Spleen (tissue), 11 donors: ENCODE measurements at regions not wholly inside any gene's neighbourhood (a gene's known extent, or its start where the extent isn't known, plus 50 kb on each side); places are given as distances from the start of the nearest gene placed in this dataset.

ENCODE experiments used
- DNase-seq: peaks from one replicate; pipeline ENCODE4 v3.0.0-alpha.2; 2020
- H3K27ac ChIP-seq, 8 donors: fragments of 200-600 bp; sonication (generic) in 7 of 8; 1 replicate in 4 of 8; 2 replicates in 4 of 8; pipeline versions ENCODE4 v1.5.0 to v1.8.0; 2016 to 2021; ENCODE audit warnings: inconsistent platforms in 4 of 8, mild to moderate bottlenecking in 4 of 8, moderate library complexity in 1 of 8
- H3K27me3 ChIP-seq, 7 donors: fragments of 200-600 bp; sonication (generic) in 6 of 7; replicated peaks in 1 of 7; 1 replicate in 4 of 7; 2 replicates in 3 of 7; pipeline versions ENCODE4 v1.5.0 to v1.8.0; 2016 to 2021; ENCODE audit warnings: inconsistent platforms in 3 of 7, mild to moderate bottlenecking in 1 of 7
- H3K36me3 ChIP-seq, 6 donors: fragments of 200-600 bp; sonication (generic) in 5 of 6; 1 replicate in 4 of 6; 2 replicates in 2 of 6; pipeline versions ENCODE4 v1.5.0 to v1.8.0; 2016 to 2021; ENCODE audit warnings: inconsistent platforms in 2 of 6
- H3K4me1 ChIP-seq, 6 donors: fragments of 200-600 bp; sonication (generic) in 5 of 6; 1 replicate in 3 of 6; 2 replicates in 3 of 6; pipeline versions ENCODE4 v1.5.0 to v1.8.0; 2016 to 2021; ENCODE audit warnings: inconsistent platforms in 3 of 6
- H3K4me3 ChIP-seq, 8 donors: fragments of 200-600 bp; sonication (generic) in 7 of 8; 1 replicate in 4 of 8; 2 replicates in 4 of 8; pipeline versions ENCODE4 v1.5.0 to v1.8.0; 2016 to 2021; ENCODE audit warnings: inconsistent platforms in 4 of 8, mild to moderate bottlenecking in 4 of 8, moderate library complexity in 2 of 8
- H3K9me3 ChIP-seq, 8 donors: fragments of 200-600 bp; sonication (generic) in 7 of 8; 1 replicate in 4 of 8; 2 replicates in 4 of 8; pipeline versions ENCODE4 v1.5.0 to v1.8.0; 2016 to 2021; ENCODE audit warnings: inconsistent platforms in 4 of 8
- POLR2A ChIP-seq, 3 donors: fragments of 450-650 bp; IDR thresholded peaks; one replicate each; pipeline ENCODE4 v1.5.1; 2017; ENCODE audit warnings: antibody characterized with exemption in 3 of 3, mild to moderate bottlenecking in 1 of 3
- POLR2AphosphoS5 ChIP-seq, 3 donors: sonication (generic); formaldehyde crosslinking; IDR thresholded peaks; one replicate each; pipeline ENCODE4 v1.5.1; 2017; ENCODE audit warnings: antibody characterized with exemption in 3 of 3
- WGBS, 5 donors: extraction: QIAGEN DNeasy Blood & Tissue Kit in 3 of 5; methylation state at CpG; one replicate each; pipeline versions ENCODE4 v1.1.5 to v1.1.7; 2013 to 2018; 5-methylcytosine and 5-hydroxymethylcytosine counted together
- intact Hi-C: fragments of 100-400 bp; cut with DNase I; formaldehyde crosslinking; loops from one replicate; pipeline ENCODE4 v1.15.0; 2023; ENCODE audit warnings: low total_unique reads
- TF ChIP-seq, protein P1 (sequence below), 11 experiments: fragments of 200-600 bp in 7 of 11; fragments of 450-650 bp in 4 of 11; sonication (generic) in 4 of 11; IDR thresholded peaks in 8 of 11; conservative IDR thresholded peaks in 3 of 11; 1 replicate in 7 of 11; 2 replicates in 4 of 11; pipeline versions ENCODE4 v1.4.0 to v1.8.0; 2016 to 2021; ENCODE audit warnings: antibody characterized with exemption in 11 of 11, inconsistent platforms in 4 of 11, mild to moderate bottlenecking in 1 of 11
- donor health status: healthy with polysubstance abuse.
- donor health status: DM: no; HTN: no; CAD: no; lungs with moderate emphysema.
- donor health status: DM: no; HTN: no; CAD: no.
- donor health status: Bipolar disorder and iron deficiency.
- donor health status: healthy.
- donor health status: DM: no; HTN: no; CAD: no.
- donor health status: DM: yes; HTN: yes; CAD: no.

- no peaks in the 10 kb centered on the region for H3K36me3 ChIP-seq
- no peaks in the 10 kb centered on the region for H3K4me1 ChIP-seq
- 75 to 92% (median 86%) methylated on average over 5 of the region's 5 CpGs for WGBS, 5 donors
- no peak for DNase-seq
- peaks cover 0 to 14% (median 5%) of the 10 kb centered on the region in 8 donors for H3K9me3 ChIP-seq
- TF ChIP-seq, protein P1, sequence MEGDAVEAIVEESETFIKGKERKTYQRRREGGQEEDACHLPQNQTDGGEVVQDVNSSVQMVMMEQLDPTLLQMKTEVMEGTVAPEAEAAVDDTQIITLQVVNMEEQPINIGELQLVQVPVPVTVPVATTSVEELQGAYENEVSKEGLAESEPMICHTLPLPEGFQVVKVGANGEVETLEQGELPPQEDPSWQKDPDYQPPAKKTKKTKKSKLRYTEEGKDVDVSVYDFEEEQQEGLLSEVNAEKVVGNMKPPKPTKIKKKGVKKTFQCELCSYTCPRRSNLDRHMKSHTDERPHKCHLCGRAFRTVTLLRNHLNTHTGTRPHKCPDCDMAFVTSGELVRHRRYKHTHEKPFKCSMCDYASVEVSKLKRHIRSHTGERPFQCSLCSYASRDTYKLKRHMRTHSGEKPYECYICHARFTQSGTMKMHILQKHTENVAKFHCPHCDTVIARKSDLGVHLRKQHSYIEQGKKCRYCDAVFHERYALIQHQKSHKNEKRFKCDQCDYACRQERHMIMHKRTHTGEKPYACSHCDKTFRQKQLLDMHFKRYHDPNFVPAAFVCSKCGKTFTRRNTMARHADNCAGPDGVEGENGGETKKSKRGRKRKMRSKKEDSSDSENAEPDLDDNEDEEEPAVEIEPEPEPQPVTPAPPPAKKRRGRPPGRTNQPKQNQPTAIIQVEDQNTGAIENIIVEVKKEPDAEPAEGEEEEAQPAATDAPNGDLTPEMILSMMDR (IDR thresholded peaks at IDR 0.05 in 8 of 11, conservative IDR thresholded peaks at IDR 0.05 in 3 of 11): no peak
- no peak for TF ChIP-seq POLR2A (IDR thresholded peaks at IDR 0.05)
- no peak for TF ChIP-seq POLR2AphosphoS5 (IDR thresholded peaks at IDR 0.05)
- no peaks in the 10 kb centered on the region for H3K27me3 ChIP-seq
- intact Hi-C loops: no loop called here
- no peak overlapping the region for H3K4me3 ChIP-seq
- no peak overlapping the region for H3K27ac ChIP-seq
These were observed 559.3 kb upstream of the ZFP42 start for GRCh38 chr4:187436251-187436650.

- no peak overlapping the region for H3K27ac ChIP-seq
- intact Hi-C loops: no loop called here
- H3K4me1 ChIP-seq: no peaks in the 10 kb centered on the region
These were observed 551.5 kb upstream of the ZFP42 start for GRCh38 chr4:187444061-187444460.

DNA sequence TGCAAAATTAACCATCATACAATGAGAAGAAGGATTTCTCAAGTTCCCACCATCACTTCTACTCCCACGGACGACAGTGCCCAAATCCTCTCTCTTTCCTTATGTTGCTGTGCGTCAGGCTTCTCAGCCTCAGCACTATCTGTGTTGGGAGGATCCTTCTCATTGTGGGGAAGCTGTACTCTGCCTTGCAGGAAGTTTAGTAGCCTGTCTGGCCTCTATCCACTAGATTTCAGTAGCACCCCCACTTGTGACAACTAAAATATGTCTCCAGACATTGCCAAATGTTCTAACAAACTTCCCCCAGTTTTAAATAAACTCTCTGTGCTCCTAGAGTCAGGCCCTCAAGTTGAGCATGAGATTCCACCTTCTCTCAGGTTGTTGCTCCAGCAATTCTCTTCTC, 545.9 kb upstream of the ZFP42 start:
- 76 to 88% (median 80%) methylated on average over 3 of the region's 3 CpGs for WGBS, 5 donors
- H3K27me3 ChIP-seq: no peaks in the 10 kb centered on the region
- no peak overlapping the region for H3K4me3 ChIP-seq
- H3K27ac ChIP-seq: no peak overlapping the region
- no peaks in the 10 kb centered on the region for H3K9me3 ChIP-seq
- no peak for DNase-seq
- H3K36me3 ChIP-seq: no peaks in the 10 kb centered on the region
- no peaks in the 10 kb centered on the region for H3K4me1 ChIP-seq
- TF ChIP-seq POLR2A (IDR thresholded peaks at IDR 0.05) (no peak), POLR2AphosphoS5 (IDR thresholded peaks at IDR 0.05) (no peak)
- TF ChIP-seq, protein P1 (IDR thresholded peaks at IDR 0.05 in 8 of 11, conservative IDR thresholded peaks at IDR 0.05 in 3 of 11): no peak
- intact Hi-C loops: no loop called here

More at GRCh38 chr4:187444061-187444460, 551.5 kb upstream of the ZFP42 start:
- no peak for DNase-seq
- Histone ChIP-seq H3K9me3 (peaks cover 0 to 7% (median 0%) of the 10 kb centered on the region in 8 donors), H3K27me3 (no peaks in the 10 kb centered on the region), H3K36me3 (no peaks in the 10 kb centered on the region), H3K4me3 (no peak overlapping the region)
- TF ChIP-seq POLR2AphosphoS5 (IDR thresholded peaks at IDR 0.05) (no peak), POLR2A (IDR thresholded peaks at IDR 0.05) (no peak)
- TF ChIP-seq, protein P1 (IDR thresholded peaks at IDR 0.05 in 8 of 11, conservative IDR thresholded peaks at IDR 0.05 in 3 of 11): no peak
- WGBS, 5 donors: 65 to 92% (median 81%) methylated on average over 3 of the region's 3 CpGs

DNA sequence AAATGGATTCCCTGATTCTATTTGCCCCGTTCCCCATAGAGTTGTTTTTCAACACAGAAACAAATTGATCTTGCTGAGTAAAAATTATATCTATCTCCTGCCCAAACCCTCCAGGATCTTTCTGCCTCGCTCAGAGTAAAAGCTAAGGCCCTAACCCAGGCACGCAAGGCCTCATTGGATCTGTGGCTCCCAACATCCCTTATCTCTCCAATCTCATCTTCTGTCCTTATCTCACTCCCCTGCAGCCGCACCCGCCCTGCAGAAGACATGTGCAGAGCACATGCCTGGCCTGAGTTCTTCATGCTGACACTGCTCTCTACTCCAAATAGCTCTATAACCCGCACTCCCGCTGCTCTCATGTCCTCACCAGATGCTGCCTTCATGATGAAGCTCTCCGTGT, 543.8 kb upstream of the ZFP42 start:
- Histone ChIP-seq H3K4me1 (no peaks in the 10 kb centered on the region), H3K9me3 (no peaks in the 10 kb centered on the region), H3K4me3 (no peak overlapping the region), H3K27me3 (no peaks in the 10 kb centered on the region), H3K36me3 (no peaks in the 10 kb centered on the region), H3K27ac (no peak overlapping the region)
- 86 to 94% (median 88%) methylated on average over 8 of the region's 8 CpGs for WGBS, 5 donors
- TF ChIP-seq, protein P1 (IDR thresholded peaks at IDR 0.05 in 8 of 11, conservative IDR thresholded peaks at IDR 0.05 in 3 of 11): no peak
- intact Hi-C loops: no loop called here
- DNase-seq: no peak
